ENCODE measurements at regions not wholly inside any gene's neighbourhood (a gene's known extent, or its start where the extent isn't known, plus 50 kb on each side); places are given as distances from the start of the nearest gene placed in this dataset.

- no peak for TF ChIP-seq CTCF (IDR thresholded peaks at IDR 0.05)
- TF ChIP-seq POLR2A (IDR thresholded peaks at IDR 0.05): no peak
These were observed 57.1 kb upstream of the KMT2C start for GRCh38 chr7:152492952-152493351.
